Epithelial cell of proximal tubule (primary cell): ENCODE measurements at regions not wholly inside any gene's neighbourhood (a gene's known extent, or its start where the extent isn't known, plus 50 kb on each side); places are given as distances from the start of the nearest gene placed in this dataset.
A peak's percentile ranks its signal among the peaks of the same experiment; 100 is the strongest.

Source experiments
- DNase-seq: peaks from one replicate; pipeline ENCODE4 v3.0.0-alpha.2; 2011; ENCODE audit warnings: low read depth
- H3K4me3 ChIP-seq: 2 replicates; pipeline ENCODE4 v1.5.1; 2011; ENCODE audit warnings: low read depth, mild to moderate bottlenecking, low read length
- TF ChIP-seq, protein P1 (sequence below): conservative IDR thresholded peaks from 2 replicates; pipeline ENCODE4 v1.5.1; 2012; ENCODE audit warnings: low read depth, mild to moderate bottlenecking, low read length

- TF ChIP-seq, protein P1, sequence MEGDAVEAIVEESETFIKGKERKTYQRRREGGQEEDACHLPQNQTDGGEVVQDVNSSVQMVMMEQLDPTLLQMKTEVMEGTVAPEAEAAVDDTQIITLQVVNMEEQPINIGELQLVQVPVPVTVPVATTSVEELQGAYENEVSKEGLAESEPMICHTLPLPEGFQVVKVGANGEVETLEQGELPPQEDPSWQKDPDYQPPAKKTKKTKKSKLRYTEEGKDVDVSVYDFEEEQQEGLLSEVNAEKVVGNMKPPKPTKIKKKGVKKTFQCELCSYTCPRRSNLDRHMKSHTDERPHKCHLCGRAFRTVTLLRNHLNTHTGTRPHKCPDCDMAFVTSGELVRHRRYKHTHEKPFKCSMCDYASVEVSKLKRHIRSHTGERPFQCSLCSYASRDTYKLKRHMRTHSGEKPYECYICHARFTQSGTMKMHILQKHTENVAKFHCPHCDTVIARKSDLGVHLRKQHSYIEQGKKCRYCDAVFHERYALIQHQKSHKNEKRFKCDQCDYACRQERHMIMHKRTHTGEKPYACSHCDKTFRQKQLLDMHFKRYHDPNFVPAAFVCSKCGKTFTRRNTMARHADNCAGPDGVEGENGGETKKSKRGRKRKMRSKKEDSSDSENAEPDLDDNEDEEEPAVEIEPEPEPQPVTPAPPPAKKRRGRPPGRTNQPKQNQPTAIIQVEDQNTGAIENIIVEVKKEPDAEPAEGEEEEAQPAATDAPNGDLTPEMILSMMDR: peak; percentile 45
- H3K4me3 ChIP-seq: no peak overlapping the region
- no peak for DNase-seq
Observed at GRCh38 chr11:135033540-135033939, 621.5 kb upstream of the B3GAT1 start.

GRCh38 chr11:135031205-135031989 is 619.4 kb upstream of the B3GAT1 start:
- TF ChIP-seq, protein P1: no peak

GRCh38 chr11:135027461-135027860 is 615.4 kb upstream of the B3GAT1 start:
- TF ChIP-seq, protein P1: no peak
- peak; percentile 15 for DNase-seq
- no peak overlapping the region for H3K4me3 ChIP-seq

More at GRCh38 chr11:135031205-135031989, 619.4 kb upstream of the B3GAT1 start:
- no peak overlapping the region for H3K4me3 ChIP-seq
- DNase-seq: no peak

DNA sequence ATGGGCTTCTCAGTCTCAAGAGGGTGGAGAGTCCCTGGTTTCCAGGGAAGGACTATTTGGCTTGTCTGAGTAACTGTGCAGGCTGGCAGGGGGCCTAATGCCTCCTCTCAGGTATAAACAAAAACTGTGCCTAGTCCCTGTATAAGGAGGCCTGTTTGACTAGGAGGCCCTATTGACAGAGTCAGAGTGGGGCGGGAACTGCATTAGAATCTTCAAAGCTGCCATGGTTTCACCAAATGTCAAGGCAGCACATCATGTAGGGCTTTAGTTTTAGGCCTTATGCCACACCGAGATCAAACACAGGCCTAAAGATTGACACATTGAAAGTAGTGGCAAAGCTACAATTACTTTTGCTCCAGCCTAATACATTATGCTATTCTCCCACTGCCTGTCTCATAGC is 611.5 kb upstream of the B3GAT1 start:
- TF ChIP-seq, protein P1: no peak
- no peak overlapping the region for H3K4me3 ChIP-seq
- no peak for DNase-seq

DNA sequence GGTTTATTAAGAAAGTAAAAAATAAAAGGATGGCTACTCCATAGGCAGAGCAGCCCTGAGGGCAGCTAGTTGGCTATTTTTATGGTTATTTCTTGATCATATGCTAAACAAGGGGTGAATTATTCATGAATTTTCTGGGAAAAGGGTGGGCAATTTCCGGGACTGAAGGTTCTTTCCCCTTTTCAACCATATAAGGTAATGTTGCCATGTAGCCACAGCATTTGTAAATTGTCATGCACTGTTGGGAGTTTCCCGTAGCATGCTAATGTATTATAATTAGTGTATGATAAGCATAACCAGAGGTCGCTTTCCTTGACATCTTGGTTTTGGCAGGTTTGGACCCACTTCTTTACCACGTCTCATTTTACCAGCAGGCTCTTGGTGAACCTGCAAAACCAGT is 610.4 kb upstream of the B3GAT1 start:
- H3K4me3 ChIP-seq: no peak overlapping the region
- no peak for DNase-seq
- TF ChIP-seq, protein P1: no peak

- H3K4me3 ChIP-seq: no peak overlapping the region
- TF ChIP-seq, protein P1: no peak
- no peak for DNase-seq
Observed at GRCh38 chr11:135019899-135020298, 607.9 kb upstream of the B3GAT1 start.

DNA sequence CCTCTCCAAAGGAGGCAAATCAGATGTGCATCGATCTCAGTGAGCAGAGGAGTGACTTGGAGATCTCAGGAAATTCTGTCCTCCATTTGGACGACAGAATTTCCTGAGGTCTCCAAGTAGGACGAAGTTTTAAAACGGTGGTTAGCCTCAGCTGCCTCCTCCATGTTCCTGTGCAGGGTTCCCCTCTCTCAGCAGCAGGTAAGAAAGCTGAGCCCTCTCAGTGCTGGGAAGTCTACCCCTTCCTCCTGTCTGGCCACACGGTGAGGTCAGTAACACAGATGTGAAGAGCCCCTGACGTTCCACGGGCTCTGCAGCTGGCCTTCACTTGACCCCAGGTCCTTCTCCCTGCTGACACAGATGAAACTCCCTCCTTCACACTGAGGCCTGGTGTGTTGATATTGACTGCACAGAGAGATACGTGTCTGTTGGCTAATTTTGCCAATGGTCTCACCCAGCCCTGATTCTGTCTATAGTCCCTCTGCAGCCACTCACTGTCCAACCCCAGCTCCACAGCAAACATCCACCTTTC is 607.4 kb upstream of the B3GAT1 start:
- no peak for DNase-seq
- H3K4me3 ChIP-seq: no peak overlapping the region
- TF ChIP-seq, protein P1: no peak
